Limb (tissue), 2 donors: ENCODE measurements at regions not wholly inside any gene's neighbourhood (a gene's known extent, or its start where the extent isn't known, plus 50 kb on each side); places are given as distances from the start of the nearest gene placed in this dataset.
"Not testable (repeated sequence)": the region's sequence is repeated elsewhere in the genome, so short reads cannot be mapped to it uniquely, and the experiment has no call there.

Source experiments
- DNase-seq, 2 donors: peaks; one replicate each; pipeline ENCODE4 v3.0.0-alpha.2; 2016; ENCODE audit errors: extremely low spot score in 2 of 2

GRCh38 chr5:39760385-39761198, 335.8 kb upstream of the DAB2 start:
- DNase-seq = peak in 1 of 2 donors; percentile 53

- DNase-seq = no peak
These were observed 334.9 kb upstream of the DAB2 start for GRCh38 chr5:39759701-39760100.

- DNase-seq = no peak
These were observed 333.6 kb upstream of the DAB2 start for GRCh38 chr5:39758426-39758825.

GRCh38 chr5:39757131-39757530, 332.4 kb upstream of the DAB2 start:
- no peak for DNase-seq

GRCh38 chr5:39755986-39756385, 331.2 kb upstream of the DAB2 start:
- DNase-seq = no peak

- no peak for DNase-seq
These were observed 330.7 kb upstream of the DAB2 start for GRCh38 chr5:39755452-39755851.

GRCh38 chr5:39753747-39754146, 329.0 kb upstream of the DAB2 start:
- DNase-seq = not testable (repeated sequence)

- DNase-seq = no peak
These were observed 325.9 kb upstream of the DAB2 start for GRCh38 chr5:39750661-39751060.

GRCh38 chr5:39742916-39743315, 318.1 kb upstream of the DAB2 start:
- no peak for DNase-seq

GRCh38 chr5:39740404-39740803, 315.6 kb upstream of the DAB2 start:
- DNase-seq = no peak

- DNase-seq = no peak
These were observed 307.4 kb upstream of the DAB2 start for GRCh38 chr5:39732166-39732565.

GRCh38 chr5:39730699-39731098, 305.9 kb upstream of the DAB2 start:
- DNase-seq = no peak

- no peak for DNase-seq
These were observed 305.2 kb upstream of the DAB2 start for GRCh38 chr5:39730006-39730405.

- DNase-seq = no peak
These were observed 301.7 kb upstream of the DAB2 start for GRCh38 chr5:39726467-39726866.

- no peak for DNase-seq
These were observed 296.6 kb upstream of the DAB2 start for GRCh38 chr5:39721394-39721793.

- no peak for DNase-seq
These were observed 295.4 kb upstream of the DAB2 start for GRCh38 chr5:39720136-39720535.

GRCh38 chr5:39717176-39717897, 292.6 kb upstream of the DAB2 start:
- no peak for DNase-seq

GRCh38 chr5:39716532-39717028, 291.8 kb upstream of the DAB2 start:
- DNase-seq = peak; percentile 13 to 34

- DNase-seq = peak; percentile 43 to 75
These were observed 289.4 kb upstream of the DAB2 start for GRCh38 chr5:39714036-39714698.

GRCh38 chr5:39713250-39713916, 288.6 kb upstream of the DAB2 start:
- peak in 1 of 2 donors; percentile 23 for DNase-seq
